Panc1 (cell line): ENCODE measurements at regions not wholly inside any gene's neighbourhood (a gene's known extent, or its start where the extent isn't known, plus 50 kb on each side); places are given as distances from the start of the nearest gene placed in this dataset.

Experiments used
- ATAC-seq: fragments of 200-7000 bp; cut with Tn5 transposase; 2 replicates; pipeline ENCODE4 v1.9.1; 2020; ENCODE audit warnings: mild to moderate bottlenecking, moderate library complexity
- BruUV-seq: library from RNA; stranded (reverse); fragments of 400-500 nt; replicated peaks from 2 replicates; lab custom pipeline; 2021; lab: Mats Ljungman, UMichigan
- CTCF ChIA-PET: fragments of 300-600 bp; sonication (Branson Sonifier 250); formaldehyde crosslinking; loops from one replicate; lab custom pipeline; 2022; ENCODE audit warnings: antibody characterized with exemption; lab: Charles Lee
- POLR2A ChIA-PET: fragments of 300-600 bp; sonication (Branson Sonifier 250); formaldehyde crosslinking; loops from one replicate; lab custom pipeline; 2022; ENCODE audit warnings: antibody characterized with exemption; lab: Charles Lee
- DNase-seq: peaks from one replicate; pipeline ENCODE4 v3.0.0-alpha.2; 2010; ENCODE audit warnings: low read depth, low spot score
- H3K27ac ChIP-seq: 2 replicates; pipeline ENCODE4 v1.5.1; 2011; ENCODE audit warnings: mild to moderate bottlenecking, low read length, inconsistent platforms
- H3K27me3 ChIP-seq: fragments of 200-500 bp; sonication (Bioruptor generic); 2 replicates; pipeline ENCODE4 v1.6.0; 2014; ENCODE audit warnings: low read length, inconsistent platforms; ENCODE audit not compliant: control insufficient read depth, insufficient read depth
- H3K36me3 ChIP-seq: fragments of 200-500 bp; sonication (Bioruptor generic); 2 replicates; pipeline ENCODE4 v1.5.1; 2014; ENCODE audit warnings: inconsistent platforms, mild to moderate bottlenecking, low read length, moderate library complexity; ENCODE audit not compliant: control insufficient read depth, insufficient read depth
- H3K4me1 ChIP-seq: 2 replicates; pipeline ENCODE4 v1.5.1; 2011; ENCODE audit warnings: inconsistent platforms, mild to moderate bottlenecking, low read length, moderate library complexity; ENCODE audit not compliant: control insufficient read depth, insufficient read depth
- H3K4me3 ChIP-seq, 2 experiments: 2 replicates each; pipeline ENCODE4 v1.5.1; 2011 to 2012; ENCODE audit warnings: low read depth in 2 of 2, low read length in 2 of 2, mild to moderate bottlenecking in 2 of 2, inconsistent platforms in 1 of 2, moderate library complexity in 1 of 2
- H3K9me3 ChIP-seq: fragments of 200-500 bp; sonication (Bioruptor generic); 2 replicates; pipeline ENCODE4 v1.5.1; 2014; ENCODE audit warnings: low read depth, mild to moderate bottlenecking, inconsistent platforms, low read length, moderate library complexity; ENCODE audit not compliant: control insufficient read depth, insufficient read depth
- POLR2AphosphoS5 ChIP-seq: IDR thresholded peaks from 2 replicates; pipeline ENCODE4 v1.6.1; 2012; ENCODE audit warnings: mild to moderate bottlenecking, low read depth, low read length, moderate library complexity
- SIN3A ChIP-seq: IDR thresholded peaks from 2 replicates; pipeline ENCODE4 v1.6.1; 2012; ENCODE audit warnings: low read depth, mild to moderate bottlenecking, low read length, moderate library complexity, borderline replicate concordance; ENCODE audit not compliant: insufficient read depth
- TCF7L2 ChIP-seq: IDR thresholded peaks from 2 replicates; pipeline ENCODE4 v1.6.1; 2011; ENCODE audit warnings: mild to moderate bottlenecking, low read depth, low read length, inconsistent platforms
- in situ Hi-C: cut with HindIII; loops from 2 replicates; pipeline ENCODE4 v1.10.0; 2016; ENCODE audit warnings: low sequenced_read_pairs, low pct_unique_long_range_greater_than_20kb
- intact Hi-C: fragments of 100-400 bp; cut with micrococcal nuclease; formaldehyde crosslinking; loops from one replicate; pipeline ENCODE4 v1.10.0; 2022; ENCODE audit not compliant: unreplicated experiment
- TF ChIP-seq, protein P1 (sequence below): fragments of 450-650 bp; IDR thresholded peaks from 2 replicates; pipeline ENCODE4 v1.5.1; 2017; ENCODE audit warnings: mild to moderate bottlenecking
- TF ChIP-seq, protein P2 (sequence below), 2 experiments: IDR thresholded peaks; 2 replicates each; pipeline ENCODE4 v1.6.1; 2011 to 2012; ENCODE audit warnings: low read depth in 2 of 2, control low read depth in 1 of 2, low read length in 1 of 2, mild to moderate bottlenecking in 1 of 2, moderate library complexity in 1 of 2; ENCODE audit not compliant: insufficient read depth in 1 of 2

DNA sequence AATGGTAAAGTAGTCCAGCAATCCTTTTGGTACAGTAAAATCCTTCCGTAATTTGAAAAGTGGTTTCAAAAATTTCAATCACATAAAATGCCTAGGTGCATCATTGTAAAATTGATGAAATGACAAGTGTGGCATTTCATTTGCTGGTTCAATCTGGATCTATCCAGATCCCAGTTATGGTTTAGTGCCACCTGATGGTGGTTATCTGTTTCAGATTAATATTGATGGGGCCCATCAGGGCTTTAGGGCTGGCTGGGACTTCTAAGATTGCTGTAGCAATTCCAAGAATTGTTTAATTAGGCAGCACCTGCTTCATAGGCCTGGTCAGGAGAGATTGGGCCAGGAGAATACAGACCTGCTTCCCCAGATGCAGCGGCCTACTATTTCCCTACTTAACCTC lies 55.5 kb upstream of the PIK3C3 start:
- ATAC-seq = no peak
- Histone ChIP-seq H3K4me3 (no peak overlapping the region), H3K27me3 (no peaks in the 10 kb centered on the region), H3K27ac (no peak overlapping the region), H3K36me3 (no peaks in the 10 kb centered on the region), H3K9me3 (no peaks in the 10 kb centered on the region), H3K4me1 (no peaks in the 10 kb centered on the region)
- BruUV-seq = no TSS peak
- in situ Hi-C loops = no loop called here
- ChIA-PET CTCF (no interaction called here), POLR2A (no interaction called here)
- TF ChIP-seq POLR2AphosphoS5 = no peak
- TF ChIP-seq, protein P1, sequence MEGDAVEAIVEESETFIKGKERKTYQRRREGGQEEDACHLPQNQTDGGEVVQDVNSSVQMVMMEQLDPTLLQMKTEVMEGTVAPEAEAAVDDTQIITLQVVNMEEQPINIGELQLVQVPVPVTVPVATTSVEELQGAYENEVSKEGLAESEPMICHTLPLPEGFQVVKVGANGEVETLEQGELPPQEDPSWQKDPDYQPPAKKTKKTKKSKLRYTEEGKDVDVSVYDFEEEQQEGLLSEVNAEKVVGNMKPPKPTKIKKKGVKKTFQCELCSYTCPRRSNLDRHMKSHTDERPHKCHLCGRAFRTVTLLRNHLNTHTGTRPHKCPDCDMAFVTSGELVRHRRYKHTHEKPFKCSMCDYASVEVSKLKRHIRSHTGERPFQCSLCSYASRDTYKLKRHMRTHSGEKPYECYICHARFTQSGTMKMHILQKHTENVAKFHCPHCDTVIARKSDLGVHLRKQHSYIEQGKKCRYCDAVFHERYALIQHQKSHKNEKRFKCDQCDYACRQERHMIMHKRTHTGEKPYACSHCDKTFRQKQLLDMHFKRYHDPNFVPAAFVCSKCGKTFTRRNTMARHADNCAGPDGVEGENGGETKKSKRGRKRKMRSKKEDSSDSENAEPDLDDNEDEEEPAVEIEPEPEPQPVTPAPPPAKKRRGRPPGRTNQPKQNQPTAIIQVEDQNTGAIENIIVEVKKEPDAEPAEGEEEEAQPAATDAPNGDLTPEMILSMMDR = no peak
- TF ChIP-seq SIN3A = no peak
- no peak for TF ChIP-seq TCF7L2
- TF ChIP-seq, protein P2, sequence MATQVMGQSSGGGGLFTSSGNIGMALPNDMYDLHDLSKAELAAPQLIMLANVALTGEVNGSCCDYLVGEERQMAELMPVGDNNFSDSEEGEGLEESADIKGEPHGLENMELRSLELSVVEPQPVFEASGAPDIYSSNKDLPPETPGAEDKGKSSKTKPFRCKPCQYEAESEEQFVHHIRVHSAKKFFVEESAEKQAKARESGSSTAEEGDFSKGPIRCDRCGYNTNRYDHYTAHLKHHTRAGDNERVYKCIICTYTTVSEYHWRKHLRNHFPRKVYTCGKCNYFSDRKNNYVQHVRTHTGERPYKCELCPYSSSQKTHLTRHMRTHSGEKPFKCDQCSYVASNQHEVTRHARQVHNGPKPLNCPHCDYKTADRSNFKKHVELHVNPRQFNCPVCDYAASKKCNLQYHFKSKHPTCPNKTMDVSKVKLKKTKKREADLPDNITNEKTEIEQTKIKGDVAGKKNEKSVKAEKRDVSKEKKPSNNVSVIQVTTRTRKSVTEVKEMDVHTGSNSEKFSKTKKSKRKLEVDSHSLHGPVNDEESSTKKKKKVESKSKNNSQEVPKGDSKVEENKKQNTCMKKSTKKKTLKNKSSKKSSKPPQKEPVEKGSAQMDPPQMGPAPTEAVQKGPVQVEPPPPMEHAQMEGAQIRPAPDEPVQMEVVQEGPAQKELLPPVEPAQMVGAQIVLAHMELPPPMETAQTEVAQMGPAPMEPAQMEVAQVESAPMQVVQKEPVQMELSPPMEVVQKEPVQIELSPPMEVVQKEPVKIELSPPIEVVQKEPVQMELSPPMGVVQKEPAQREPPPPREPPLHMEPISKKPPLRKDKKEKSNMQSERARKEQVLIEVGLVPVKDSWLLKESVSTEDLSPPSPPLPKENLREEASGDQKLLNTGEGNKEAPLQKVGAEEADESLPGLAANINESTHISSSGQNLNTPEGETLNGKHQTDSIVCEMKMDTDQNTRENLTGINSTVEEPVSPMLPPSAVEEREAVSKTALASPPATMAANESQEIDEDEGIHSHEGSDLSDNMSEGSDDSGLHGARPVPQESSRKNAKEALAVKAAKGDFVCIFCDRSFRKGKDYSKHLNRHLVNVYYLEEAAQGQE (IDR thresholded peaks at IDR 0.05; ENCODE audit: insufficient read depth in 1 of 2, low read depth in 2 of 2, low read length in 1 of 2) = no peak
- no peak for DNase-seq
- intact Hi-C loops = no loop called here

DNA sequence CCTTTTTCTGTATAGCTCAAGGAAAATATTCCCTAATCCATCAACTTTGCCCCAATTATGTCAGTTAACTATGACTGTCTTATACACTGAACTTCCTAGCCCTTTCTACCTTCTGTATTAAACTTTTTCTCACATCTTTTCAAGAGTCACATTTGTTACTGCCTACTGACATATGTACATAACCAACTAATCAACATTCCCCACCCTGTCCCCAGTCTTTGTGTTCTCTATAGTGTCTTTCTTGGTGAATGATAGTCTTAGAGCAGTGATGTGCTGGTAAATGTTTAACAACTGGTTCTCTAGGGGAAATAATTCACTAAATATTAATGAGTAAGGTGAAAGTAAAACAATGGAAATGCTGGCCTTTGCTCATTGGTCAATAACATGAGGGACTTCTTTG lies 61.6 kb upstream of the PIK3C3 start:
- DNase-seq = no peak
- no peak for ATAC-seq
- no peaks in the 10 kb centered on the region for H3K9me3 ChIP-seq
- no peaks in the 10 kb centered on the region for H3K27me3 ChIP-seq
- TF ChIP-seq, protein P1 = no peak
- POLR2A ChIA-PET = no interaction called here
- no TSS peak for BruUV-seq
- in situ Hi-C loops (no loop called here), intact Hi-C loops (no loop called here)
- no peaks in the 10 kb centered on the region for H3K36me3 ChIP-seq
- H3K27ac ChIP-seq = no peak overlapping the region
- H3K4me3 ChIP-seq = no peak overlapping the region
- H3K4me1 ChIP-seq = no peaks in the 10 kb centered on the region
- CTCF ChIA-PET = no interaction called here

DNA sequence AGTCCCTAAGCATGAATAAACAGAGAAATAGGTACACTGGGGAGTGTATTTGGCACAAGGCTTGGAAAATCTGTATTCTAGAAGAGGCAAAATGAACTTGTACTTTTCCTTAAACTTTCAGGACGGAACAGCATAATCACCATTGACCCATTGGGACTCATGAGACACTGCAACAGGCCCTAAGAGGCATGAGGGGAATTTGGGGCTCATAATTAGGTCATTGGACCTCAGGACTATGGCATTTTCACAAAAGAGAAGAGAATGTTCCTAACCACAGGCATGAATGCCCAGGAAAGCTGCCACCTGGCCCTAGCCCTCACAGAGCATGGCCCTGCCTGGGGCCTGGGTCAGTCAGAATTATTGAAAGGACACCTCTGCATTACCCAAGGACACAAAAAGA lies 67.9 kb upstream of the PIK3C3 start:
- Histone ChIP-seq H3K9me3 (no peaks in the 10 kb centered on the region), H3K36me3 (no peaks in the 10 kb centered on the region), H3K4me3 (no peak overlapping the region), H3K4me1 (no peaks in the 10 kb centered on the region), H3K27me3 (no peaks in the 10 kb centered on the region), H3K27ac (no peak overlapping the region)
- in situ Hi-C loops (no loop called here), intact Hi-C loops (no loop called here)
- BruUV-seq = no TSS peak
- ATAC-seq (no peak), DNase-seq (no peak)
- CTCF ChIA-PET = no interaction called here
- TF ChIP-seq, protein P2 (IDR thresholded peaks at IDR 0.05; ENCODE audit: insufficient read depth in 1 of 2, low read depth in 2 of 2, low read length in 1 of 2) = no peak
- TF ChIP-seq TCF7L2 (no peak), POLR2AphosphoS5 (no peak), SIN3A (no peak)
- TF ChIP-seq, protein P1 = no peak
- POLR2A ChIA-PET = no interaction called here
